Left forelimb (tissue), 1 donor: ENCODE measurements at regions not wholly inside any gene's neighbourhood (a gene's known extent, or its start where the extent isn't known, plus 50 kb on each side); places are given as distances from the start of the nearest gene placed in this dataset.

ENCODE experiments used
- DNase-seq: peaks from one replicate; pipeline ENCODE4 v3.0.0-alpha.2; 2018; ENCODE audit warnings: low spot score

DNA sequence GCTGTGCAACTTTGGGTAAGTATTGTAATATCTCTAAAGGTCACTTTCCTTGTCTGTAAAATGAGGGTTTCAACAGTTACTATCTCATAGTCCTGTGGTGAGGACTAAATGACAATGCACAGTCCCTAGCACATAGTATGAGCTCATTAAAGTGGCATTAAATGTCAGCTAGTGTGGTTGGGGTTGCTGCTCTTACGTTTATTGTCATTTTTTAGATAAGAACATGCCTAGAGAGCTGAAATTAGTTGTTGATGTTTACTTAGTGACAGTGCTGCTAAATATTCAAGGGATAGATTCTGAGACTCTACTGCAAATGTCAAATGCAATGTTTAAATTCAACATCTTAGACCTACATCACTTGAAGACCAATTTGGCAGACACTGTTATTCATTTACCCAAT is 356.1 kb upstream of the ETAA1 start:
- no peak for DNase-seq

- DNase-seq: no peak
Measured at GRCh38 chr2:67043781-67044478, 353.2 kb upstream of the ETAA1 start.

- DNase-seq: no peak
Measured at GRCh38 chr2:67046591-67046990, 350.5 kb upstream of the ETAA1 start.

- DNase-seq: no peak
Measured at GRCh38 chr2:67048314-67048713, 348.8 kb upstream of the ETAA1 start.

- DNase-seq: no peak
Measured at GRCh38 chr2:67050622-67051021, 346.5 kb upstream of the ETAA1 start.

GRCh38 chr2:67054728-67055127 is 342.4 kb upstream of the ETAA1 start:
- no peak for DNase-seq

GRCh38 chr2:67055387-67056304 is 341.5 kb upstream of the ETAA1 start:
- DNase-seq: no peak

DNA sequence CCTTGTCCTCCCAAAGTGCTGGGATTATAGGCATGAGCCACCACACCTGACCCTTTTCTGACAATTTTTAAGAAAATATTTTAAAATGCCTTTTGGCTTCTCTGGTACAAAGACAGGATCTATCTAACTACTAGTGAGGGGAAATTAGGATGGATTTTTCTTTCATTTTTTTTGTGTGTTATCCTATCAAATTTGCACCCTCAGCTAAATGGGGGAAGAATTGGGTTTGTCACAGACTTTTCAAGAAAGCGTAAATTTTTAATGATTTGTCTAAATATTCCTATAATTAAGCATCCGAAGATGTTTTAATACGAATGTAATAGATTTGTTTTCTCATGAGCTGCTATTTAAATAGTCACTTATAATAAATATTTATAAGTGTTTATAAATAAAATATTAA is 340.0 kb upstream of the ETAA1 start:
- no peak for DNase-seq

GRCh38 chr2:67057901-67058703 is 339.0 kb upstream of the ETAA1 start:
- no peak for DNase-seq

DNA sequence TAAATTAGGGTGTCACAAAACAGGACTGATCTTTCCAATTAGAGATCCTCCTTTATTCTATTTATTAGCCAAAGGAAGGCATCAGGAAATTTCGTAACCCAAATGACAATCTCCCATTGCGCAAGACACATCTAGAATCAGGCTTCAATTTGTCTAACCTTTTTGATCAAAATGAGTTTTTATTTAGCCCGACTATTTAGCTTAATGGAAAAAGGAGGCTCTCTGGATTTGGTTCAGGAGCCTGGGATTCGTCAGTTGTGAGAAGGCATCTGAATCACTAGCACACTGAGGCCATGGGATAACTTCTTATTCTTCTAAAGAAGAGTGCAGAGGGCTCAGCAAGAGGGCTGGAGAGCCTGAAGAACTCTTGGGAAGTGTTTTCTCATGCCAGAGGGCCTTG is 332.1 kb upstream of the ETAA1 start:
- DNase-seq: no peak

DNA sequence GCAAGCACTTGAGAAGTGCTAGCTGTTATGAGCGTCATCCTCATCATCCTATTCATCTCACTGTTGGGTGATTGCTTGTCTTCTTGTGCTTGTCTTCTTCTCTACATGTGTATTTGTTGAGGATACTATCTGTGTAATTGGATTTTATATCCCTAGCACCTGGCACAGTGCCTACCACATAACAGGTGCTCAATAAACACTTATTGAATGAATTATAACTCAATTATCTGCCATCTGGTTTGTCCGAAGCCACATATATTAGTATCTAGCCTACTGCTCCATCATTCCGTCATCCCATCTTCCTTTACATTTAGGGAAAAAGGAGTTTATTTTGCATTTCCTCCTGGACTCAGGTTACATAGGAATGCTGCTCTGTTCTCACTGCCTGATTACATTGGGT is 330.4 kb upstream of the ETAA1 start:
- no peak for DNase-seq

DNA sequence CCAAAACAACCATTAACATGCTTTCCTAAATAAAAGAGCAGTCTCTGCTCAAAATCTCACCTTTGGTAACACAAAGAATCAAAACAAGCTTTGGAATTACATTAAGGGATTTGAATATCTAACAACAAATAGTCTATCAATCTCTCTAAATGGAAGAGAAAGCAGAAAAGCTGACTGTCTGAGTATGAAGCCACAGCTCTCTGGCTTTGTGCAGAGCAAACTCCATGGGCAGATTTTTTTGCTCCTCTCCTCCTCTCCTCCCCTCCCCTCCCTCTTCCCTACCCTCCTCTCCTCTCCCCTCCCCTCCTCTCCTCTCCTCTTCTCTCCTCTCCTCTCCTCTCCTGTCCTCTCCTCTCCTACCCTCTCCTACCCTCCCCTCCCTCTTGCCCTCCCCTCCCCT is 329.5 kb upstream of the ETAA1 start:
- DNase-seq: no peak

GRCh38 chr2:67070826-67071225 is 326.3 kb upstream of the ETAA1 start:
- no peak for DNase-seq

DNA sequence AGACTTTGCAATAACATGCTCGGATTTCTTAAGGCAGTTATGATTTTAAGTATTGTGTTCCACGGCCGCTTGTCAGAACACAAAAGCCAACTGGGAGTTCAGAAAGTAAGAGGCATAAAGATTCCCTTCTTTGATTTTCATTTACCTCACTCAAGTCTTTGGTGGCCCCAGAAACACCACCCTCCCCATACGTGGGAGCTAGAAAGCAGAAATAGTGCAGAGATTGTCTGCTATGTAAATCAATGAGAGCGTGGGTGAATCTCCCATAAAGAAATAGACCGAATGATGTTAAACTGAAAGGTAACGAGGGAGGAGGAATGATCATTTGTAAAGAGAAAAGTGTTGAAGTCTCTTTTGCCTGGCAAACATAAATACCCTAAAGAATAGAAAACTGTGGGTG is 322.1 kb upstream of the ETAA1 start:
- DNase-seq: no peak

GRCh38 chr2:67075530-67076238 is 321.4 kb upstream of the ETAA1 start:
- DNase-seq: no peak

- no peak for DNase-seq
Measured at GRCh38 chr2:67076239-67076624, 320.9 kb upstream of the ETAA1 start.

GRCh38 chr2:67079729-67080128 is 317.4 kb upstream of the ETAA1 start:
- no peak for DNase-seq

GRCh38 chr2:67082813-67083212 is 314.3 kb upstream of the ETAA1 start:
- DNase-seq: no peak

GRCh38 chr2:67083951-67084350 is 313.2 kb upstream of the ETAA1 start:
- DNase-seq: no peak

- no peak for DNase-seq
Measured at GRCh38 chr2:67085146-67085545, 312.0 kb upstream of the ETAA1 start.

DNA sequence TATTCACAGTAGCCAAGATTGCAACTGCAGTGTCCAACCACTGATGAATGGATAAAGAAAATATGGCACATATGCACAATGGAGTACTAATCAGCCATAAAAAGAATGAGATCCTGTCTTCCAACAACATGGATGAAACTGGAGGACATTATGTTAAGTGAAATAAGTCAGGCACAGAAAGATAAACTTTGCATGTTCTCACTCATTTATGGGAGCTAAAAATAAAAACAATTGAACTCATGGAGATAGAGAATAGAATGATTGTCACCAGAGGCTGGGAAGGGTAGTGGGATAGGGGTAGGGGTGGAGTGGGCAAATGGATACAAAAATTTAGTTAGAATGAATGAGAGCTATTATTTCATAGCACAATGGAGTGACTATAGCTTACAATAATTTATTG is 305.5 kb upstream of the ETAA1 start:
- no peak for DNase-seq

DNA sequence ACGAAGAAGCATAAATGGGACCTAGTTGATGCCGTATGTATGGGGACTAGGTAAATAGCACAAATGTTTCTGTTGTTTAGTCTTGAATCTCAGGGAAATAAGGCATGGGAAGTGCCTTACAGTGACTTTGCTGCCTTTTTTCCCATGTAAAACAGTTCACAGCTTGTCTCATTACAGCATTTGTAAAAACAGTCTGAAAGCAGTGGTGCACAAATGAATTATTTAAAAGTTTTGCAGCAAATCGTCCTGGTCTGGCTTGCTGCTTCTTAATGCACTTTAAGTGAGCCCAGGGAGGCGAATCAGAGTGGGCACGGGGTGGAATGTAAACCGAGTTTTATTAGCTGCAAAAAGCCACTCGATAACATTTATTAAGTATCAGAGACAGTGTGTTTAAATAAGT is 302.0 kb upstream of the ETAA1 start:
- DNase-seq: no peak
